Hematopoietic multipotent progenitor cell (in vitro differentiated cells): ENCODE measurements at regions not wholly inside any gene's neighbourhood (a gene's known extent, or its start where the extent isn't known, plus 50 kb on each side); places are given as distances from the start of the nearest gene placed in this dataset. TPM values are rescaled to one million over a fixed set of nuclear protein-coding genes. Genes with fewer than 3 reads are reported as not detected.

Source experiments
- DNase-seq, 3 donors: peaks; one replicate each; pipeline ENCODE4 v3.0.0-alpha.2; 2011 to 2015; ENCODE audit warnings: low read depth in 2 of 3, low spot score in 2 of 3
- small RNA-seq: library from RNA; depleted of rRNA; stranded (forward); fragments of <200 nt; gene quantifications from one replicate; pipeline ENCODE3, GENCODE V24; 2012

GRCh38 chr5:143476601-143477211, 73.2 kb upstream of the NR3C1 start:
- DNase-seq = no peak

DNA sequence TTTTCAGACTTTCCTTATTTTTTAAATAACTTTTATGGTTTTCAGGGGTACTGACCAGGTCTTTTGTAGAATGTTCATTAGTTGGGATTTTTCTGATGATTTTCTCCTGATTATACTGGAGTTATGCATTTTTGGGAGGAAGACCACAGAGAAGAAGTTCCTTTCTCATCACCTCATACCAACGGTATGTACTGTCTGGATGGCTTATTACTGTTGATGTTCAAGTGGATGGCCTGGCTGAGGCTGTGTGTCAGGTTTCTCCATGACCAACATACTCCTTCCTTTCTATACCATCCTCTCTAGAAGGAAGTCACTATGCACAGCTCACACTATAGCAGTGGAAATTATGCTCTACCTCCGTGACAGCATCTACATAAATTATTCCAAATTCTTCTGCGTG, 71.1 kb upstream of the NR3C1 start:
- DNase-seq = no peak

DNA sequence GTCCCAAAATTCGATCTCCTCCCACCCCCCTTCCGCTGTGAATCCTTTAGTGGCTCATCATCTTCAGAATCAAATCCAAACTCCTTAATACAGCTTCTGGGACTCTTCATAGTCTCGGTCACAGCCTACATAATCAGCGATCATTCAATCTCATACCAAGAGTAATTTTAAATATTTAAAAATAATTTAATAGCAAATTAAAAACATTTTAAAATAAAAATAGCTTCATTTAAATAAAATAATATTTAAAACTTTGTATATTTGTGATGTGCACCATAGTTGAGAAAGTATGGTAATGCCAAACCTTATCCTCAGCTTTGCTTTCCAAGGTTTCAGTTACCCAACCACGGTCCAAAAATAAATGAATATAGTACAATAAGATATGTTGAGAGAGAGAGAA, 70.0 kb upstream of the NR3C1 start:
- no peak for DNase-seq

GRCh38 chr5:143472576-143472975, 69.1 kb upstream of the NR3C1 start:
- DNase-seq = no peak

DNA sequence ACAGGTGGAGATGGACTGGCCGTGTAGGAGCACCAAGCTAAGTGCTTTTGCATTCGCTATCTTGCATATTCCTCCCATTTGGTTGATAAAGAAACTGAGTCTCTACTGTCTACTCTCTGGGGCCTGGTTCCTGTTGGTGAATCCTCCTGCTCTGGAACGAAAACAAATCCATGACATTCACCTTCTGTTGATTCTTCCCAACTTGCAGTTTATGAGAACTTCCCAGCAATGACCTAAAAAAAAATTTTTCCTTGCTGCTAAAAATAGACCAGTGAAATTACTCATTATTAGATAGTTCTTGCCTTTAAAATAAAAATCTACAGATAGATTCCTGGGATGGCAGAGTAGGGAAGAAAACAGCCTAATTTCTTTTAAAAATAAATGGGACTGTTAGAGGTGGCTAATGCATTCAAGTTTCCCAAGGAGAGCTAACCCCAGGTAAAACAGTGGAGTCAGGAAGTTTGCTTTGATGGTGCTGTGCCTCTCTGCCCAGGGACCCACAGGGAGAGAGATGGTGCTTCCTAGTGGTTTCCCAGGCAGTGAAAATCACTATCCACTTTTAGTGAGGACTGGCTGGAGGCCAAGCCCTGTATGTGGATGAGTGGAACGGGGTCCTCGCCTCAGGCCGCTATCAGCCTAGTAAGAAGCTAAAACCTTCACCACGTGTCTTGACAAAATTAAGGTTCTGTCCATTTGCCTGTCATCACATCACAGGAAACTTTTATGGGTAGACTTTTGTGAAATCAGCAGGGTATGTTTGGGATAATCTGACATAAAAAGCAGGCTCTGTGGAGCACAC, 68.4 kb upstream of the NR3C1 start:
- DNase-seq = no peak

GRCh38 chr5:143471041-143471509, 67.6 kb upstream of the NR3C1 start:
- DNase-seq = no peak

DNA sequence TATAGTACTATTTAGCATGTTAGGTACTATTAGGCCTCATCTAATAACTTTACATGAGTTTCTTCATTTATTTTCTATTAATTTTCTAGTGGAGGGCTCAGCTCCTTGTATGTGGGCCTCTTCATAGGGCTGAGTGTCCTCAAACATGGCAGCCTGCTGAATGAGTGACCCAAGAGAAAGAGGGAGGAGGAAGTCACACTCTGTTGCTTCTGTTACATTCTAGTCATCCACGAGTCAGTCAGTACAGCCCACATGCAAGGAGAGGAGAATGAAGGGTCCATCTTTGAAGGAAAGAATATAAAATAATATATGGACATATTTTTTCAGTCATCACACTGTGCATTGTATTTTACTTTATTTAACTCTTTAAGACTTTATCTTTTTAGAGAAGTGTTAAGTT, 66.6 kb upstream of the NR3C1 start:
- no peak for DNase-seq

GRCh38 chr5:143469125-143469524, 65.6 kb upstream of the NR3C1 start:
- no peak for DNase-seq

GRCh38 chr5:143466632-143467031, 63.1 kb upstream of the NR3C1 start:
- DNase-seq = no peak

- no peak for DNase-seq
Observed at GRCh38 chr5:143464723-143465490, 61.4 kb upstream of the NR3C1 start.

DNA sequence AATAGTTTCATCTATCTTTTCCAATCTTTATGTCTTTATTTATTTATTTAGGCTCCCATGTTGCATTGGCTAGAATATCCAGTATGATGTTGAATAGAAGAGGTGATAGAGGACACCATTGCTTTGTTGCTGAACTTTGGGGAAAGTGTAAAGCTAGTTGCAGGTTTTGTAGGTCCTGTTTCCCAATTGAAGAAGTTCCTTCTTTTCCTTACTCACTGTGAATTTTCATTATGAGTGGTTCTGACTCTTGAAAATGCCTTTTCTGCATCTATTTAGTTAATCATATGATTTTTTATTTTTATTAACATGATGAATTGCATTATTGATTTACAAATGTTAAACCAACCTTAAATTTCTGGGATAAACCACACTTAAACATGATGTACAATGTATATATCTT, 58.9 kb upstream of the NR3C1 start:
- DNase-seq = no peak

DNA sequence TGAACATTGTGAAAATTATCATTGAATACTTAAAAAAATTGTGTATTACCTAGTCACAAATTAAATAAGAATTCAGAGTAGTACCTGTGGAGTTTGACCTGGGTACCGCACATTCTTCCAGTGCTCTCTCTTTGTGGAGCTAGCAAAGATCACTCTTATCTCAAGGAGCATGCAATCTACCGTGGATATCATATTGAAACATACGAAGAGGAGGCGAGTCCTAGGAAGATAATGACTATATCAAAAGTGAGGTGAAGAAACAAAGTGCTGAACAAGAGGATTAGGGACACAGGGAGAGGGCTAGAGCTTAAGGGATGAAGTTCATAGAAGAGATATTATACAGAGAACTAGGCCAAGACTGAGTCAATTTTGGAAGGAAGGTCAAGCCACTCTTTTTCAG, 55.9 kb upstream of the NR3C1 start:
- no peak for DNase-seq

- DNase-seq = no peak
Observed at GRCh38 chr5:143456952-143457547, 53.6 kb upstream of the NR3C1 start.

- no peak for DNase-seq
Observed at GRCh38 chr5:143454936-143455516, 51.5 kb upstream of the NR3C1 start.

DNA sequence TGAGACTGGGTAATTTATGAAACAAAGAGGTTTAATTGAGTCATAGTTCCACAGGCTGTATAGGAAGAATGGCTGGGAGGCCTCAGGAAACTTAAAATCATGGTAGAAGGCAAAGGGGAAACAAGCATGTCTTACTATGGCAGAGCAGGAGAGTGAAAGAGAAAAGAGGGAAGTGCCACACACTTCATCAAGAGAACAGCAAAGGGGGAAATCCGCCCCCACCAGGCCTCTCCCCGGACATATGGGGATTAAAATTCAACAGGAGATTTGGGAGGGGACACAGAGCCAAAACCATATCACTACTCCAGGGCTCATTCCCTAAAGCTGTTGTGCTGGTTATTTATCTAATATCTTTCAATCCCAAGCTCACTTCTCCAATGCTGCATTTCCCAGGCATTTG, 50.2 kb upstream of the NR3C1 start:
- DNase-seq = no peak

Small RNAs in the stretch of these regions (small RNA-seq; reads per million reads assigned to genes)
- gene MIR5197 (not detected), gene RNU7-156P (not detected)
